Neural progenitor cell (in vitro differentiated cells): ENCODE measurements at regions not wholly inside any gene's neighbourhood (a gene's known extent, or its start where the extent isn't known, plus 50 kb on each side); places are given as distances from the start of the nearest gene placed in this dataset.

Experiments used
- EZH2 ChIP-seq: fragments of 200-600 bp; sonication (generic); IDR thresholded peaks from 2 replicates; pipeline ENCODE4 v1.6.1; 2017; ENCODE audit warnings: antibody characterized with exemption, mild to moderate bottlenecking, moderate library complexity
- EZH2phosphoT487 ChIP-seq: fragments of 200-600 bp; sonication (generic); IDR thresholded peaks from 2 replicates; pipeline ENCODE4 v1.6.1; 2017; ENCODE audit warnings: antibody characterized with exemption
- TF ChIP-seq, protein P1 (sequence below): fragments of 200-600 bp; sonication (generic); IDR thresholded peaks from 2 replicates; pipeline ENCODE4 v1.5.1; 2017; ENCODE audit warnings: antibody characterized with exemption, mild to moderate bottlenecking

- TF ChIP-seq, protein P1, sequence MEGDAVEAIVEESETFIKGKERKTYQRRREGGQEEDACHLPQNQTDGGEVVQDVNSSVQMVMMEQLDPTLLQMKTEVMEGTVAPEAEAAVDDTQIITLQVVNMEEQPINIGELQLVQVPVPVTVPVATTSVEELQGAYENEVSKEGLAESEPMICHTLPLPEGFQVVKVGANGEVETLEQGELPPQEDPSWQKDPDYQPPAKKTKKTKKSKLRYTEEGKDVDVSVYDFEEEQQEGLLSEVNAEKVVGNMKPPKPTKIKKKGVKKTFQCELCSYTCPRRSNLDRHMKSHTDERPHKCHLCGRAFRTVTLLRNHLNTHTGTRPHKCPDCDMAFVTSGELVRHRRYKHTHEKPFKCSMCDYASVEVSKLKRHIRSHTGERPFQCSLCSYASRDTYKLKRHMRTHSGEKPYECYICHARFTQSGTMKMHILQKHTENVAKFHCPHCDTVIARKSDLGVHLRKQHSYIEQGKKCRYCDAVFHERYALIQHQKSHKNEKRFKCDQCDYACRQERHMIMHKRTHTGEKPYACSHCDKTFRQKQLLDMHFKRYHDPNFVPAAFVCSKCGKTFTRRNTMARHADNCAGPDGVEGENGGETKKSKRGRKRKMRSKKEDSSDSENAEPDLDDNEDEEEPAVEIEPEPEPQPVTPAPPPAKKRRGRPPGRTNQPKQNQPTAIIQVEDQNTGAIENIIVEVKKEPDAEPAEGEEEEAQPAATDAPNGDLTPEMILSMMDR = no peak
- TF ChIP-seq EZH2 = no peak
- TF ChIP-seq EZH2phosphoT487 = no peak
Measured at GRCh38 chr13:61852116-61852619, 436.5 kb upstream of the PCDH20 start.
